ENCODE measurements at regions not wholly inside any gene's neighbourhood (a gene's known extent, or its start where the extent isn't known, plus 50 kb on each side); places are given as distances from the start of the nearest gene placed in this dataset.

- Histone ChIP-seq H3K9me3 (no peaks in the 10 kb centered on the region), H3K27ac (no peak overlapping the region), H3K4me1 (no peaks in the 10 kb centered on the region), H3K27me3 (no peaks in the 10 kb centered on the region), H3K36me3 (ENCODE audit: low read depth, missing control alignments) (no peaks in the 10 kb centered on the region), H3K4me3 (no peak overlapping the region)
- 88 to 92% methylated on average over 8 of the region's 8 CpGs for WGBS, 2 donors
- intact Hi-C loops (cut with DNase I; ENCODE audit: low total_unique reads), result no loop called here
- TF ChIP-seq POLR2A (IDR thresholded peaks at IDR 0.05), result no peak
- TF ChIP-seq CTCF (IDR thresholded peaks at IDR 0.05), result no peak
- no peak for DNase-seq
These were observed 73.1 kb downstream of the DNAAF9 start for GRCh38 chr20:3334156-3334943.

GRCh38 chr20:3330046-3330741 lies 77.3 kb downstream of the DNAAF9 start:
- Histone ChIP-seq H3K27ac (no peak overlapping the region), H3K27me3 (no peaks in the 10 kb centered on the region), H3K9me3 (no peaks in the 10 kb centered on the region), H3K36me3 (ENCODE audit: low read depth, missing control alignments) (no peaks in the 10 kb centered on the region), H3K4me1 (no peaks in the 10 kb centered on the region), H3K4me3 (no peak overlapping the region)
- DNase-seq, result no peak
- intact Hi-C loops (cut with DNase I; ENCODE audit: low total_unique reads), result no loop called here
- TF ChIP-seq CTCF (IDR thresholded peaks at IDR 0.05), result no peak
- TF ChIP-seq POLR2A (IDR thresholded peaks at IDR 0.05), result no peak
- 80 to 82% methylated on average over 4 of the region's 4 CpGs for WGBS, 2 donors

GRCh38 chr20:3328501-3328900 lies 79.0 kb downstream of the DNAAF9 start:
- no peaks in the 10 kb centered on the region for H3K27me3 ChIP-seq
- no peaks in the 10 kb centered on the region for H3K4me1 ChIP-seq
- TF ChIP-seq POLR2A (IDR thresholded peaks at IDR 0.05), result no peak
- no peak for TF ChIP-seq CTCF (IDR thresholded peaks at IDR 0.05)
- no peaks in the 10 kb centered on the region for H3K9me3 ChIP-seq
- H3K4me3 ChIP-seq, result no peak overlapping the region
- 87 to 94% methylated on average over 4 of the region's 4 CpGs for WGBS, 2 donors
- H3K36me3 ChIP-seq (ENCODE audit: low read depth, missing control alignments), result no peaks in the 10 kb centered on the region
- intact Hi-C loops (cut with DNase I; ENCODE audit: low total_unique reads), result no loop called here
- no peak for DNase-seq
- no peak overlapping the region for H3K27ac ChIP-seq

GRCh38 chr20:3326779-3327521 lies 80.5 kb downstream of the DNAAF9 start:
- no peaks in the 10 kb centered on the region for H3K36me3 ChIP-seq (ENCODE audit: low read depth, missing control alignments)
- no peak overlapping the region for H3K27ac ChIP-seq
- DNase-seq, result no peak
- intact Hi-C loops (cut with DNase I; ENCODE audit: low total_unique reads), result no loop called here
- H3K4me1 ChIP-seq, result no peaks in the 10 kb centered on the region
- WGBS, 2 donors, result 67 to 84% methylated on average over 7 of the region's 7 CpGs
- no peaks in the 10 kb centered on the region for H3K9me3 ChIP-seq
- no peaks in the 10 kb centered on the region for H3K27me3 ChIP-seq
- H3K4me3 ChIP-seq, result no peak overlapping the region
- TF ChIP-seq CTCF (IDR thresholded peaks at IDR 0.05) (no peak), POLR2A (IDR thresholded peaks at IDR 0.05) (no peak)
